Panc1 (cell line): ENCODE measurements at regions not wholly inside any gene's neighbourhood (a gene's known extent, or its start where the extent isn't known, plus 50 kb on each side); places are given as distances from the start of the nearest gene placed in this dataset.

ENCODE experiments used
- CTCF ChIP-seq: fragments of 450-650 bp; IDR thresholded peaks from 2 replicates; pipeline ENCODE4 v1.5.1; 2017; ENCODE audit warnings: mild to moderate bottlenecking
- POLR2AphosphoS5 ChIP-seq: IDR thresholded peaks from 2 replicates; pipeline ENCODE4 v1.6.1; 2012; ENCODE audit warnings: mild to moderate bottlenecking, low read depth, low read length, moderate library complexity
- REST ChIP-seq, 2 experiments: IDR thresholded peaks; 2 replicates each; pipeline ENCODE4 v1.6.1; 2011 to 2012; ENCODE audit warnings: low read depth in 2 of 2, control low read depth in 1 of 2, low read length in 1 of 2, mild to moderate bottlenecking in 1 of 2, moderate library complexity in 1 of 2; ENCODE audit not compliant: insufficient read depth in 1 of 2
- TCF7L2 ChIP-seq: IDR thresholded peaks from 2 replicates; pipeline ENCODE4 v1.6.1; 2011; ENCODE audit warnings: mild to moderate bottlenecking, low read depth, low read length, inconsistent platforms

- TF ChIP-seq POLR2AphosphoS5, result no peak
- no peak for TF ChIP-seq CTCF
- TF ChIP-seq REST (IDR thresholded peaks at IDR 0.05; ENCODE audit: insufficient read depth in 1 of 2, low read depth in 2 of 2, low read length in 1 of 2), result no peak
- TF ChIP-seq TCF7L2, result no peak
These were observed 51.1 kb upstream of the MVB12B start for GRCh38 chr9:126275386-126276001.
